H1 (cell line): ENCODE measurements at regions not wholly inside any gene's neighbourhood (a gene's known extent, or its start where the extent isn't known, plus 50 kb on each side); places are given as distances from the start of the nearest gene placed in this dataset.

Experiments
- CTCF ChIA-PET: fragments of 300-600 bp; sonication (Branson Sonifier 250); formaldehyde crosslinking; loops from one replicate; lab custom pipeline; 2021; ENCODE audit not compliant: partially characterized antibody; lab: Charles Lee
- POLR2A ChIA-PET: fragments of 300-600 bp; sonication (Branson Sonifier 250); formaldehyde crosslinking; loops from one replicate; lab custom pipeline; 2021; ENCODE audit warnings: inconsistent platforms; ENCODE audit not compliant: partially characterized antibody; lab: Charles Lee
- DNase-seq, 2 experiments: peaks; one replicate each; pipeline versions ENCODE4 v3.0.0 to v3.0.0-alpha.2; 2010 to 2022; ENCODE audit warnings: low spot score in 2 of 2, low read depth in 1 of 2, mixed read lengths in 1 of 2
- FAIRE-seq: peaks from 2 replicates; lab custom pipeline; 2011; peaks lifted over from hg19 to GRCh38; lab: Jason Lieb, UNC
- H2AFZ ChIP-seq: 2 replicates; pipeline ENCODE4 v1.8.1; 2012; ENCODE audit warnings: low read length, inconsistent platforms
- H2AK5ac ChIP-seq: 2 replicates; pipeline ENCODE4 v1.6.1; 2013; ENCODE audit warnings: low read depth, low read length
- H2BK120ac ChIP-seq: replicated peaks from 2 replicates; pipeline ENCODE3; 2013; ENCODE audit warnings: low read depth, low read length, inconsistent platforms
- H2BK12ac ChIP-seq: 2 replicates; pipeline ENCODE4 v1.6.1; 2013; ENCODE audit warnings: low read depth, low read length
- H2BK15ac ChIP-seq: 2 replicates; pipeline ENCODE4 v1.6.1; 2013; ENCODE audit warnings: low read length
- H2BK20ac ChIP-seq: 2 replicates; pipeline ENCODE4 v1.6.1; 2013; ENCODE audit warnings: low read length
- H2BK5ac ChIP-seq: 2 replicates; pipeline ENCODE4 v1.6.1; 2013; ENCODE audit warnings: low read depth, low read length
- H3K14ac ChIP-seq: 2 replicates; pipeline ENCODE4 v1.6.1; 2013; ENCODE audit warnings: inconsistent platforms; ENCODE audit not compliant: insufficient read length
- H3K18ac ChIP-seq: 2 replicates; pipeline ENCODE4 v1.6.1; 2013; ENCODE audit warnings: low read length; ENCODE audit errors: extremely low read depth
- H3K23ac ChIP-seq: 2 replicates; pipeline ENCODE4 v1.6.1; 2013; ENCODE audit warnings: inconsistent platforms; ENCODE audit not compliant: insufficient read length
- H3K23me2 ChIP-seq: 2 replicates; pipeline ENCODE4 v1.6.1; 2013; ENCODE audit warnings: low read depth, low read length
- H3K27ac ChIP-seq: 2 replicates; pipeline ENCODE4 v1.6.1; 2011; ENCODE audit warnings: low read depth, low read length, inconsistent platforms
- H3K27me3 ChIP-seq, 4 experiments: replicated peaks in 1 of 4; 1 replicate in 1 of 4; 2 replicates in 3 of 4; pipeline versions ENCODE4 v1.6.1 to v1.8.1; 2011 to 2013; ENCODE audit warnings: low read length in 3 of 4, mild to moderate bottlenecking in 3 of 4, inconsistent platforms in 2 of 4, mixed read lengths in 2 of 4, moderate library complexity in 1 of 4; ENCODE audit not compliant: control insufficient read depth in 3 of 4, insufficient read depth in 3 of 4; ENCODE audit errors: extremely low read depth in 1 of 4
- H3K36me3 ChIP-seq, 4 experiments: 2 replicates each; pipeline versions ENCODE4 v1.6.1 to v1.8.1; 2011 to 2013; ENCODE audit warnings: mild to moderate bottlenecking in 4 of 4, low read length in 3 of 4, moderate library complexity in 2 of 4, control low read depth in 1 of 4, inconsistent platforms in 1 of 4; ENCODE audit not compliant: insufficient read depth in 4 of 4, control insufficient read depth in 2 of 4
- H3K4ac ChIP-seq: replicated peaks from 2 replicates; pipeline ENCODE3; 2013; ENCODE audit warnings: low read length, low read depth, mixed read lengths, inconsistent platforms; ENCODE audit not compliant: insufficient read length
- H3K4me1 ChIP-seq, 4 experiments: replicated peaks in 1 of 4; 1 replicate in 1 of 4; 2 replicates in 3 of 4; pipeline versions ENCODE4 v1.6.1 to v1.8.1; 2011 to 2013; ENCODE audit warnings: low read length in 3 of 4, inconsistent platforms in 2 of 4, mixed read lengths in 1 of 4; ENCODE audit not compliant: insufficient read depth in 4 of 4, control insufficient read depth in 3 of 4
- H3K4me2 ChIP-seq, 2 experiments: 2 replicates each; pipeline versions ENCODE4 v1.6.1 to v1.8.1; 2011 to 2013; ENCODE audit warnings: low read depth in 2 of 2, low read length in 2 of 2, control low read depth in 1 of 2, inconsistent platforms in 1 of 2, mild to moderate bottlenecking in 1 of 2; ENCODE audit not compliant: insufficient read depth in 1 of 2
- H3K4me3 ChIP-seq, 4 experiments: fragments of 200-600, 300-600 bp in 1 of 4; sonication (generic), shearing (Covaris generic), sonication (Bioruptor Twin) in 1 of 4; 2 replicates each; pipeline versions ENCODE4 v1.5.1 to v1.8.1; 2011 to 2016; ENCODE audit warnings: low read length in 4 of 4, low read depth in 3 of 4, control low read depth in 2 of 4, inconsistent platforms in 2 of 4, mild to moderate bottlenecking in 2 of 4, mixed read lengths in 1 of 4, moderate library complexity in 1 of 4; ENCODE audit not compliant: insufficient read depth in 2 of 4; ENCODE audit errors: extremely low read depth in 1 of 4
- H3K56ac ChIP-seq: replicated peaks from 2 replicates; pipeline ENCODE3; 2013; ENCODE audit warnings: low read depth, mild to moderate bottlenecking, mixed read lengths, low read length, inconsistent platforms; ENCODE audit not compliant: insufficient read length
- H3K79me1 ChIP-seq: 2 replicates; pipeline ENCODE4 v1.6.1; 2013; ENCODE audit warnings: low read depth, low read length, control low read depth
- H3K79me2 ChIP-seq, 2 experiments: 2 replicates each; pipeline versions ENCODE4 v1.6.1 to v1.8.1; 2012 to 2013; ENCODE audit warnings: low read length in 2 of 2, mild to moderate bottlenecking in 2 of 2, inconsistent platforms in 1 of 2; ENCODE audit not compliant: insufficient read depth in 2 of 2, control insufficient read depth in 1 of 2
- H3K9ac ChIP-seq, 4 experiments: replicated peaks in 1 of 4; 1 replicate in 1 of 4; 2 replicates in 3 of 4; pipeline versions ENCODE4 v1.6.1 to v1.8.1; 2011 to 2013; ENCODE audit warnings: low read depth in 3 of 4, low read length in 3 of 4, control low read depth in 2 of 4, mild to moderate bottlenecking in 2 of 4, moderate library complexity in 2 of 4, inconsistent platforms in 1 of 4; ENCODE audit errors: extremely low read depth in 1 of 4
- H3K9me3 ChIP-seq, 2 experiments: 2 replicates each; pipeline versions ENCODE4 v1.6.1 to v1.8.1; 2012 to 2013; ENCODE audit warnings: mild to moderate bottlenecking in 2 of 2, moderate library complexity in 2 of 2, control low read depth in 1 of 2, inconsistent platforms in 1 of 2, low read depth in 1 of 2, low read length in 1 of 2, mixed read lengths in 1 of 2; ENCODE audit not compliant: insufficient read depth in 2 of 2
- H4K20me1 ChIP-seq, 2 experiments: replicated peaks in 1 of 2; 2 replicates each; pipeline versions ENCODE3 to v1.8.1; 2011 to 2013; ENCODE audit warnings: inconsistent platforms in 2 of 2, low read length in 2 of 2, mild to moderate bottlenecking in 1 of 2; ENCODE audit not compliant: insufficient read depth in 2 of 2, control insufficient read depth in 1 of 2
- H4K5ac ChIP-seq: 2 replicates; pipeline ENCODE4 v1.6.1; 2013; ENCODE audit warnings: low read length, low read depth, mixed read lengths, inconsistent platforms; ENCODE audit not compliant: insufficient read length
- H4K8ac ChIP-seq: 2 replicates; pipeline ENCODE4 v1.8.0; 2013; ENCODE audit warnings: mild to moderate bottlenecking, moderate library complexity, low read length, inconsistent platforms; ENCODE audit not compliant: insufficient read depth; ENCODE audit errors: extremely low read depth
- H4K91ac ChIP-seq: replicated peaks from 2 replicates; pipeline ENCODE3; 2013; ENCODE audit warnings: low read length, mixed read lengths, inconsistent platforms; ENCODE audit not compliant: insufficient read length
- ASH2L ChIP-seq: fragments of 200-600, 300-600 bp; sonication (generic); IDR thresholded peaks from one replicate; pipeline ENCODE4 v1.7.1; 2017; ENCODE audit warnings: low read length
- EZH2 ChIP-seq: fragments of 200-600 bp; sonication (generic); IDR thresholded peaks from 2 replicates; pipeline ENCODE4 v1.7.1; 2012; ENCODE audit warnings: low read depth, mild to moderate bottlenecking, moderate library complexity, low read length, inconsistent platforms; ENCODE audit not compliant: severe bottlenecking
- GTF2F1 ChIP-seq: IDR thresholded peaks from 2 replicates; pipeline ENCODE4 v1.6.1; 2012; ENCODE audit warnings: low read depth, low read length, improper control_type of control experiment, borderline replicate concordance
- HDAC6 ChIP-seq: IDR thresholded peaks from one replicate; pipeline ENCODE4 v1.7.1; 2012; ENCODE audit warnings: low read depth, mild to moderate bottlenecking, inconsistent platforms, low read length, moderate library complexity
- KDM5A ChIP-seq: fragments of 200-600 bp; IDR thresholded peaks from 2 replicates; pipeline ENCODE4 v1.7.1; 2012; ENCODE audit warnings: mild to moderate bottlenecking, low read length, inconsistent platforms, mixed read lengths
- MAX ChIP-seq: IDR thresholded peaks from 2 replicates; pipeline ENCODE4 v1.6.1; 2012; ENCODE audit warnings: inconsistent platforms
- NANOG ChIP-seq: IDR thresholded peaks from 2 replicates; pipeline ENCODE4 v1.6.1; 2011; ENCODE audit warnings: low read length, low read depth, mild to moderate bottlenecking, inconsistent platforms; ENCODE audit not compliant: insufficient read depth, poor library complexity, severe bottlenecking
- RAD21 ChIP-seq, 2 experiments: IDR thresholded peaks in 1 of 2; conservative IDR thresholded peaks in 1 of 2; 2 replicates each; pipeline ENCODE4 v1.6.1; 2011; ENCODE audit warnings: low read depth in 2 of 2, low read length in 2 of 2, improper control_type of control experiment in 1 of 2, inconsistent platforms in 1 of 2, mild to moderate bottlenecking in 1 of 2, moderate library complexity in 1 of 2
- SP2 ChIP-seq: IDR thresholded peaks from 2 replicates; pipeline ENCODE4 v1.6.1; 2012; ENCODE audit warnings: mild to moderate bottlenecking, low read length, inconsistent platforms
- SRF ChIP-seq: IDR thresholded peaks from 2 replicates; pipeline ENCODE4 v1.6.1; 2011; ENCODE audit warnings: mild to moderate bottlenecking, low read depth, low read length, moderate library complexity
- TBP ChIP-seq: IDR thresholded peaks from 2 replicates; pipeline ENCODE4 v1.6.1; 2011; ENCODE audit warnings: low read depth, low read length, improper control_type of control experiment
- ZNF274 ChIP-seq: IDR thresholded peaks from 2 replicates; pipeline ENCODE4 v1.7.0; 2012; ENCODE audit warnings: low read length, borderline replicate concordance; ENCODE audit errors: extremely low read depth
- WGBS, 2 experiments: shearing (Covaris generic) in 1 of 2; methylation state at CpG; one replicate each; pipeline versions ENCODE4 v1.1.6 to v1.1.7; 2013 to 2015; ENCODE audit warnings: low lambda C conversion rate in 2 of 2, mixed read lengths in 2 of 2, inconsistent platforms in 1 of 2, low coverage in 1 of 2, missing lambda C conversion rate in 1 of 2; ENCODE audit not compliant: insufficient replicate concordance in 2 of 2, insufficient coverage in 1 of 2, insufficient read length in 1 of 2; ENCODE audit errors: extremely low coverage in 1 of 2, missing lambda C conversion rate in 1 of 2; 5-methylcytosine and 5-hydroxymethylcytosine counted together
- TF ChIP-seq, protein P1 (sequence below): IDR thresholded peaks from 2 replicates; pipeline ENCODE4 v1.6.1; 2011; ENCODE audit warnings: low read length, improper control_type of control experiment

DNA sequence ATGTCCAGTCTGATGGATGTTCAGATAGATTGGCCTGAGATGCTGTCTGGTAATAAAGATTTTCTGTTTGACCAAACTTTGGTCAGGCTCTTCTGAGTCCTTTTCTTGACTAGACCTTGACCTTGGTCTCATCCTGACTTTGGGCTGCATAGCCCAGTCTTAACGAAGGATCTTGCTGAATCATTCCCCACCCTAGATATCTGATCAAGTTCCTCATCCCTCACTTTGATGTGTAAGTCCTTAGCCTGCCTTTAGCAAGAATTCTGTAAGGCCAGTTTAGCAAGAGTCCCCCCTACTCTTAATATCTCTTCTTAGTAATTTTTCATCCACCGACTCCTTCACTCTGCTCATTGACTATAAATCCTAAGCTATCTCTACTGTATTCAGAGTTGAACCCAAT, 244.4 kb upstream of the JADE1 start:
- no peaks in the 10 kb centered on the region for H4K20me1 ChIP-seq
- H3K9ac ChIP-seq = no peak overlapping the region
- H4K5ac ChIP-seq = no peak overlapping the region
- DNase-seq (no peak), FAIRE-seq (no peak)
- no peaks in the 10 kb centered on the region for H3K79me2 ChIP-seq
- 91% methylated on average over 2 of the region's 2 CpGs; no CpG with 5 or more reads in 1 of the 2 experiments for WGBS, 2 experiments
- ChIA-PET POLR2A (no interaction called here), CTCF (interaction anchor here (1.1 to 2.9 kb wide), 4 partner anchors 10 to 290 kb away, joined by 3 to 27 read pairs (median 4); partner anchors contain the start of gene JADE1)
- no peak overlapping the region for H4K91ac ChIP-seq
- no peaks in the 10 kb centered on the region for H3K9me3 ChIP-seq
- H3K4me3 ChIP-seq = no peak overlapping the region
- no peak overlapping the region for H3K27ac ChIP-seq
- no peak overlapping the region for H2BK120ac ChIP-seq
- no peaks in the 10 kb centered on the region; the same call in 1 of the 2 replicates for H3K79me1 ChIP-seq
- no peak overlapping the region for H3K23ac ChIP-seq
- H2AK5ac ChIP-seq = no peak overlapping the region; the same call in 1 of the 2 replicates
- H3K56ac ChIP-seq = no peak overlapping the region
- no peak overlapping the region for H3K14ac ChIP-seq
- H3K4me1 ChIP-seq = peaks cover 0 to 4% (median 3%) of the 10 kb centered on the region in 4 experiments; a peak in 4 of 7 replicates
- H3K27me3 ChIP-seq = no peaks in the 10 kb centered on the region
- H2BK5ac ChIP-seq = no peak overlapping the region
- H4K8ac ChIP-seq = no peak overlapping the region
- H3K18ac ChIP-seq = no peak overlapping the region
- no peak overlapping the region for H2AFZ ChIP-seq
- no peaks in the 10 kb centered on the region for H3K36me3 ChIP-seq
- no peak overlapping the region; the same call in 1 of the 2 replicates for H2BK20ac ChIP-seq
- no peak overlapping the region for H2BK12ac ChIP-seq
- H3K4me2 ChIP-seq = no peak overlapping the region
- no peaks in the 10 kb centered on the region; the same call in 1 of the 2 replicates for H3K23me2 ChIP-seq
- H2BK15ac ChIP-seq = no peak overlapping the region
- no peak overlapping the region for H3K4ac ChIP-seq
- TF ChIP-seq ASH2L = no peak
- no peak for TF ChIP-seq NANOG
- TF ChIP-seq KDM5A = no peak
- no peak for TF ChIP-seq SP2
- TF ChIP-seq ZNF274 = no peak
- no peak for TF ChIP-seq EZH2
- TF ChIP-seq, protein P1, sequence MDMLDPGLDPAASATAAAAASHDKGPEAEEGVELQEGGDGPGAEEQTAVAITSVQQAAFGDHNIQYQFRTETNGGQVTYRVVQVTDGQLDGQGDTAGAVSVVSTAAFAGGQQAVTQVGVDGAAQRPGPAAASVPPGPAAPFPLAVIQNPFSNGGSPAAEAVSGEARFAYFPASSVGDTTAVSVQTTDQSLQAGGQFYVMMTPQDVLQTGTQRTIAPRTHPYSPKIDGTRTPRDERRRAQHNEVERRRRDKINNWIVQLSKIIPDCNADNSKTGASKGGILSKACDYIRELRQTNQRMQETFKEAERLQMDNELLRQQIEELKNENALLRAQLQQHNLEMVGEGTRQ = no peak
- TF ChIP-seq MAX = no peak
- TF ChIP-seq GTF2F1 = no peak
- no peak for TF ChIP-seq SRF
- TF ChIP-seq RAD21 (IDR thresholded peaks at IDR 0.05 in 1 of 2, conservative IDR thresholded peaks at IDR 0.05 in 1 of 2; ENCODE audit: low read depth in 2 of 2, low read length in 2 of 2) = no peak
- no peak for TF ChIP-seq HDAC6
- no peak for TF ChIP-seq TBP
